ENCODE measurements at regions not wholly inside any gene's neighbourhood (a gene's known extent, or its start where the extent isn't known, plus 50 kb on each side); places are given as distances from the start of the nearest gene placed in this dataset.

GRCh38 chr14:29311983-29312382, 545.4 kb downstream of the FOXG1 start:
- peaks cover 0 to 18% (median 4%) of the 10 kb centered on the region in 11 donors for H3K9me3 Mint-ChIP-seq
- intact Hi-C loops (cut with micrococcal nuclease), result no loop called here
- Histone ChIP-seq H3K36me3 (ENCODE audit: control insufficient read depth in 2 of 3, insufficient read depth in 3 of 3, low read length in 3 of 3) (no peaks in the 10 kb centered on the region), H3K9me3 (ENCODE audit: control insufficient read depth in 2 of 3, low read length in 3 of 3) (no peaks in the 10 kb centered on the region), H3K27ac (ENCODE audit: low read depth, low read length) (no peak overlapping the region), H3K4me3 (ENCODE audit: low read length) (no peak overlapping the region), H3K4me1 (ENCODE audit: control insufficient read depth in 2 of 2, insufficient read depth in 2 of 2, low read length in 2 of 2) (no peaks in the 10 kb centered on the region), H3K27me3 (ENCODE audit: control insufficient read depth in 2 of 2, insufficient read depth in 2 of 2, low read length in 2 of 2) (no peaks in the 10 kb centered on the region)
- H3K27ac Mint-ChIP-seq, result no peak overlapping the region
- no peaks in the 10 kb centered on the region for H3K36me3 Mint-ChIP-seq
- POLR2A ChIA-PET, result no interaction called here
- H3K4me1 Mint-ChIP-seq, result no peaks in the 10 kb centered on the region
- no peak overlapping the region for H3K4me3 Mint-ChIP-seq
- CTCF ChIA-PET, result no interaction called here
- no peaks in the 10 kb centered on the region for H3K27me3 Mint-ChIP-seq
- no peak for ATAC-seq
- no peak for DNase-seq

DNA sequence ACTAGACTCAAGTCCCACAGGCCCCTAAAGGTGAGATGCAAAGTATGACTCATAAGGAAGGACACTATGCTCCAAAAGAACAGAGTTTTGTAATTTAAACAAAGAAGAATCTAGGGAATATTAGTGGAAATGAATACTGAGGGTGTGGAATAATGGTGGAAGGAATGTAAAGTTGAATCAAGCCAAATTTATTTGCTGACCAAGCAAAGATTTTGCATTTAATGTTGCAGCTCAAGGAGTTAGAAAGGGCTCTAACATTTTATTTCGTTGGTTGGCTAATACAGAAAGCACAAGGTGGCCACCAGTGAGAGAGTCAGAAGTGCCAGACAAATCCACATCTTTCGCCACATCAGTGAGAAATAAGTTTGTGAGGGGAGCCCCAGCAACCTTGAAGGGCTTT, 550.3 kb downstream of the FOXG1 start:
- no peaks in the 10 kb centered on the region for H3K36me3 ChIP-seq (ENCODE audit: control insufficient read depth in 2 of 3, insufficient read depth in 3 of 3, low read length in 3 of 3)
- ATAC-seq (no peak), DNase-seq (no peak)
- H3K4me1 ChIP-seq (ENCODE audit: control insufficient read depth in 2 of 2, insufficient read depth in 2 of 2, low read length in 2 of 2), result no peaks in the 10 kb centered on the region
- Mint-ChIP-seq H3K4me1 (no peaks in the 10 kb centered on the region), H3K4me3 (no peak overlapping the region), H3K9me3 (peaks cover 0 to 26% (median 7%) of the 10 kb centered on the region in 11 donors), H3K36me3 (no peaks in the 10 kb centered on the region), H3K27ac (no peak overlapping the region), H3K27me3 (no peaks in the 10 kb centered on the region)
- H3K27me3 ChIP-seq (ENCODE audit: control insufficient read depth in 2 of 2, insufficient read depth in 2 of 2, low read length in 2 of 2), result no peaks in the 10 kb centered on the region
- H3K9me3 ChIP-seq (ENCODE audit: control insufficient read depth in 2 of 3, low read length in 3 of 3), result peaks cover 0 to 8% (median 4%) of the 10 kb centered on the region in 3 experiments
- intact Hi-C loops (cut with micrococcal nuclease), result no loop called here
- POLR2A ChIA-PET, result no interaction called here
- no peak overlapping the region for H3K4me3 ChIP-seq (ENCODE audit: low read length)
- CTCF ChIA-PET, result no interaction called here
- no peak overlapping the region for H3K27ac ChIP-seq (ENCODE audit: low read depth, low read length)

- H3K27ac Mint-ChIP-seq, result no peak overlapping the region
- intact Hi-C loops (cut with micrococcal nuclease), result no loop called here
- Histone ChIP-seq H3K4me3 (ENCODE audit: low read length) (no peak overlapping the region), H3K36me3 (ENCODE audit: control insufficient read depth in 2 of 3, insufficient read depth in 3 of 3, low read length in 3 of 3) (no peaks in the 10 kb centered on the region), H3K4me1 (ENCODE audit: control insufficient read depth in 2 of 2, insufficient read depth in 2 of 2, low read length in 2 of 2) (no peaks in the 10 kb centered on the region), H3K27me3 (ENCODE audit: control insufficient read depth in 2 of 2, insufficient read depth in 2 of 2, low read length in 2 of 2) (no peaks in the 10 kb centered on the region), H3K27ac (ENCODE audit: low read depth, low read length) (no peak overlapping the region), H3K9me3 (ENCODE audit: control insufficient read depth in 2 of 3, low read length in 3 of 3) (peaks cover 0 to 8% (median 4%) of the 10 kb centered on the region in 3 experiments)
- no peak for DNase-seq
- POLR2A ChIA-PET, result no interaction called here
- CTCF ChIA-PET, result no interaction called here
- peaks cover 0 to 24% (median 6%) of the 10 kb centered on the region in 11 donors for H3K9me3 Mint-ChIP-seq
- H3K36me3 Mint-ChIP-seq, result no peaks in the 10 kb centered on the region
- no peaks in the 10 kb centered on the region for H3K4me1 Mint-ChIP-seq
- H3K27me3 Mint-ChIP-seq, result no peaks in the 10 kb centered on the region
- ATAC-seq, result no peak
- H3K4me3 Mint-ChIP-seq, result no peak overlapping the region
Observed at GRCh38 chr14:29317423-29317822, 550.8 kb downstream of the FOXG1 start.

GRCh38 chr14:29320286-29320685, 553.7 kb downstream of the FOXG1 start:
- POLR2A ChIA-PET, result no interaction called here
- no peaks in the 10 kb centered on the region for H3K36me3 ChIP-seq (ENCODE audit: control insufficient read depth in 2 of 3, insufficient read depth in 3 of 3, low read length in 3 of 3)
- Mint-ChIP-seq H3K27me3 (no peaks in the 10 kb centered on the region), H3K4me3 (no peak overlapping the region), H3K27ac (no peak overlapping the region), H3K36me3 (no peaks in the 10 kb centered on the region), H3K4me1 (no peaks in the 10 kb centered on the region), H3K9me3 (peaks cover 0 to 26% (median 11%) of the 10 kb centered on the region in 11 donors)
- H3K9me3 ChIP-seq (ENCODE audit: control insufficient read depth in 2 of 3, low read length in 3 of 3), result peaks cover 0 to 8% (median 4%) of the 10 kb centered on the region in 3 experiments
- CTCF ChIA-PET, result no interaction called here
- H3K4me3 ChIP-seq (ENCODE audit: low read length), result no peak overlapping the region
- intact Hi-C loops (cut with micrococcal nuclease), result no loop called here
- H3K27me3 ChIP-seq (ENCODE audit: control insufficient read depth in 2 of 2, insufficient read depth in 2 of 2, low read length in 2 of 2), result no peaks in the 10 kb centered on the region
- DNase-seq (no peak), ATAC-seq (no peak)
- H3K4me1 ChIP-seq (ENCODE audit: control insufficient read depth in 2 of 2, insufficient read depth in 2 of 2, low read length in 2 of 2), result no peaks in the 10 kb centered on the region
- no peak overlapping the region for H3K27ac ChIP-seq (ENCODE audit: low read depth, low read length)

DNA sequence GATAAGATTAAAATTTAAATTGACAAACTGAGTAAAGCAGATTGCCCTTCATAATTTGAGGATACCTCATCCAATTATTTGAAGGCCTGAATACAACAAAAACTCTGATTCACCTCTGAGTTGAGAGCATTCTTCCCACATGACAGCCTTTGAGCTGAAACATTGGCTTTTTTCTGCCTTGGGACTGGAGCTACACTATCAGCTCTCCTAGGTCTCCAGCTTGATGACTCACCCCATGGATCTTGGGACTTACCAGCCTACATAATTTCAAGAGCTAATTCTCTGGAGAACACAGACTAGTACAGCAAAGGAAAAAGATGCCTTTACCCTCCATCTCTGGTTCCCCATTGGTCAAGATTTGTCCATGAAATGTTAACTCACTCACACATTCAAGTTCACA, 555.1 kb downstream of the FOXG1 start:
- H3K9me3 Mint-ChIP-seq, result peaks cover 0 to 28% (median 13%) of the 10 kb centered on the region in 11 donors
- no peaks in the 10 kb centered on the region for H3K36me3 ChIP-seq (ENCODE audit: control insufficient read depth in 2 of 3, insufficient read depth in 3 of 3, low read length in 3 of 3)
- H3K36me3 Mint-ChIP-seq, result no peaks in the 10 kb centered on the region
- H3K4me1 ChIP-seq (ENCODE audit: control insufficient read depth in 2 of 2, insufficient read depth in 2 of 2, low read length in 2 of 2), result no peaks in the 10 kb centered on the region
- H3K4me1 Mint-ChIP-seq, result no peaks in the 10 kb centered on the region
- no peaks in the 10 kb centered on the region for H3K27me3 Mint-ChIP-seq
- H3K4me3 Mint-ChIP-seq, result no peak overlapping the region
- DNase-seq (no peak), ATAC-seq (no peak)
- peaks cover 0 to 8% (median 4%) of the 10 kb centered on the region in 3 experiments for H3K9me3 ChIP-seq (ENCODE audit: control insufficient read depth in 2 of 3, low read length in 3 of 3)
- ChIA-PET POLR2A (no interaction called here), CTCF (no interaction called here)
- intact Hi-C loops (cut with micrococcal nuclease), result no loop called here
- H3K27ac Mint-ChIP-seq, result no peak overlapping the region
- no peak overlapping the region for H3K27ac ChIP-seq (ENCODE audit: low read depth, low read length)
- no peak overlapping the region for H3K4me3 ChIP-seq (ENCODE audit: low read length)
- no peaks in the 10 kb centered on the region for H3K27me3 ChIP-seq (ENCODE audit: control insufficient read depth in 2 of 2, insufficient read depth in 2 of 2, low read length in 2 of 2)

DNA sequence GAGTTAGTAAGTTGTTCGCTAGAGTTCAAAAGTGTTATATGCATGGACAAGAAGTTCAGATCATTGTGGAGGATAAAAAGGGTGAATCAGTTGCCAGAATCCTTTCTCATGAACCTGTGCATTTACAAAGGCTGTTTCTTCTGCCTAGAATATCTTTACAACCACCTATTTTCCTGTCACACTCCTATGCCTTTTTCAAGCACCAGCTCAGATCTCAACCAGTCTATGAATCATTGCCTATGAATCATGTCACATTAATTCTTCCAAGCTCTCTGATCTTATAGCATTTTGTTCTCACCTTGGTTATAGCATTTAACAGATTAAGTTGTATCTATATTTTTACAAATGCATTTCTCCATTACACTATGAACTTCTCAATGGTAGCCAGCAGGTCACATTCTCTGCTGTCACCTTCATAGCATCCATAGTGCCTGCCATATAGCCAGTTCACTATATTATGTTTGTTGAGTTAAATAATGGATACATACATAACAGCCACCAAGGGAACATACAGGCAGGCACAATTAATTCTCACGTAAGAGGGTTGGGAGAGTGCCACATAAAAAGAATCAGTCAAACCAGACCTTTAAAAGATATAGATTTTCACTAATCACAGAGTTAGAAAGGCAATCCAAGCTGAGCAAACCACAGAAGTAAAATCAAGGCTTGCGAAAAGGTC, 573.0 kb downstream of the FOXG1 start:
- intact Hi-C loops (cut with micrococcal nuclease), result no loop called here
- Histone ChIP-seq H3K27ac (ENCODE audit: low read depth, low read length) (no peak overlapping the region), H3K4me1 (ENCODE audit: control insufficient read depth in 2 of 2, insufficient read depth in 2 of 2, low read length in 2 of 2) (no peaks in the 10 kb centered on the region), H3K4me3 (ENCODE audit: low read length) (no peak overlapping the region), H3K9me3 (ENCODE audit: control insufficient read depth in 2 of 3, low read length in 3 of 3) (no peaks in the 10 kb centered on the region), H3K36me3 (ENCODE audit: control insufficient read depth in 2 of 3, insufficient read depth in 3 of 3, low read length in 3 of 3) (no peaks in the 10 kb centered on the region), H3K27me3 (ENCODE audit: control insufficient read depth in 2 of 2, insufficient read depth in 2 of 2, low read length in 2 of 2) (no peaks in the 10 kb centered on the region)
- no peaks in the 10 kb centered on the region for H3K27me3 Mint-ChIP-seq
- CTCF ChIA-PET, result no interaction called here
- H3K9me3 Mint-ChIP-seq, result peaks cover 0 to 21% (median 9%) of the 10 kb centered on the region in 11 donors
- no peak overlapping the region for H3K27ac Mint-ChIP-seq
- H3K36me3 Mint-ChIP-seq, result no peaks in the 10 kb centered on the region
- no peaks in the 10 kb centered on the region for H3K4me1 Mint-ChIP-seq
- no peak for DNase-seq
- ATAC-seq, result no peak
- POLR2A ChIA-PET, result no interaction called here
- no peak overlapping the region for H3K4me3 Mint-ChIP-seq

- no peaks in the 10 kb centered on the region for H3K36me3 ChIP-seq (ENCODE audit: control insufficient read depth in 2 of 3, insufficient read depth in 3 of 3, low read length in 3 of 3)
- no peak overlapping the region for H3K4me3 Mint-ChIP-seq
- H3K4me3 ChIP-seq (ENCODE audit: low read length), result no peak overlapping the region
- H3K27me3 ChIP-seq (ENCODE audit: control insufficient read depth in 2 of 2, insufficient read depth in 2 of 2, low read length in 2 of 2), result no peaks in the 10 kb centered on the region
- ATAC-seq (no peak), DNase-seq (no peak)
- H3K27me3 Mint-ChIP-seq, result no peaks in the 10 kb centered on the region
- H3K4me1 Mint-ChIP-seq, result no peaks in the 10 kb centered on the region
- intact Hi-C loops (cut with micrococcal nuclease), result no loop called here
- no peaks in the 10 kb centered on the region for H3K36me3 Mint-ChIP-seq
- no peaks in the 10 kb centered on the region for H3K4me1 ChIP-seq (ENCODE audit: control insufficient read depth in 2 of 2, insufficient read depth in 2 of 2, low read length in 2 of 2)
- ChIA-PET POLR2A (no interaction called here), CTCF (no interaction called here)
- peaks cover 0 to 9% (median 2%) of the 10 kb centered on the region in 11 donors for H3K9me3 Mint-ChIP-seq
- H3K27ac Mint-ChIP-seq, result no peak overlapping the region
- no peaks in the 10 kb centered on the region for H3K9me3 ChIP-seq (ENCODE audit: control insufficient read depth in 2 of 3, low read length in 3 of 3)
- no peak overlapping the region for H3K27ac ChIP-seq (ENCODE audit: low read depth, low read length)
Observed at GRCh38 chr14:29348504-29348903, 579.1 kb downstream of the PRKD1 start.
